ENCODE measurements at regions not wholly inside any gene's neighbourhood (a gene's known extent, or its start where the extent isn't known, plus 50 kb on each side); places are given as distances from the start of the nearest gene placed in this dataset.

- Histone ChIP-seq H3K27ac (peak overlapping the region in 1 of 2 donors; percentile 36), H3K9me3 (no peaks in the 10 kb centered on the region), H3K4me3 (no peak overlapping the region), H3K4me1 (peaks cover 36% of the 10 kb centered on the region), H3K36me3 (ENCODE audit: low read depth, missing control alignments) (no peaks in the 10 kb centered on the region), H3K27me3 (no peaks in the 10 kb centered on the region)
- no peak for DNase-seq
- WGBS, 2 donors, result 69 to 79% methylated on average over 3 of the region's 3 CpGs
- TF ChIP-seq POLR2A (IDR thresholded peaks at IDR 0.05), result no peak
- TF ChIP-seq CTCF (IDR thresholded peaks at IDR 0.05), result no peak
- intact Hi-C loops (cut with DNase I; ENCODE audit: low total_unique reads), result no loop called here
These were observed 112.9 kb upstream of the SOD1 start for GRCh38 chr21:31546443-31547170.

- Histone ChIP-seq H3K27ac (no peak overlapping the region), H3K4me3 (no peak overlapping the region), H3K27me3 (no peaks in the 10 kb centered on the region), H3K36me3 (ENCODE audit: low read depth, missing control alignments) (no peaks in the 10 kb centered on the region), H3K9me3 (no peaks in the 10 kb centered on the region), H3K4me1 (peaks cover 36% of the 10 kb centered on the region)
- intact Hi-C loops (cut with DNase I; ENCODE audit: low total_unique reads), result no loop called here
- no peak for DNase-seq
- no peak for TF ChIP-seq CTCF (IDR thresholded peaks at IDR 0.05)
- TF ChIP-seq POLR2A (IDR thresholded peaks at IDR 0.05), result no peak
- 77 to 87% methylated on average over 1 of the region's 1 CpG for WGBS, 2 donors
These were observed 114.5 kb upstream of the SOD1 start for GRCh38 chr21:31545036-31545435.

- 44 to 53% methylated on average over 16 of the region's 16 CpGs for WGBS, 2 donors
- Histone ChIP-seq H3K27me3 (no peaks in the 10 kb centered on the region), H3K4me3 (no peak overlapping the region), H3K27ac (peak overlapping the region; percentile 77 to 78), H3K9me3 (no peaks in the 10 kb centered on the region), H3K36me3 (ENCODE audit: low read depth, missing control alignments) (no peaks in the 10 kb centered on the region), H3K4me1 (peaks cover 36% of the 10 kb centered on the region)
- TF ChIP-seq CTCF (IDR thresholded peaks at IDR 0.05) (no peak), POLR2A (IDR thresholded peaks at IDR 0.05) (no peak)
- DNase-seq, result peak; percentile 96
- intact Hi-C loops (cut with DNase I; ENCODE audit: low total_unique reads), result no loop called here
These were observed 116.3 kb upstream of the SOD1 start for GRCh38 chr21:31543191-31543590.

GRCh38 chr21:31538816-31539215 lies 120.7 kb upstream of the SOD1 start:
- Histone ChIP-seq H3K4me3 (no peak overlapping the region), H3K9me3 (no peaks in the 10 kb centered on the region), H3K4me1 (peaks cover 17% of the 10 kb centered on the region), H3K27ac (no peak overlapping the region), H3K36me3 (ENCODE audit: low read depth, missing control alignments) (no peaks in the 10 kb centered on the region), H3K27me3 (no peaks in the 10 kb centered on the region)
- intact Hi-C loops (cut with DNase I; ENCODE audit: low total_unique reads), result no loop called here
- DNase-seq, result no peak
- TF ChIP-seq POLR2A (IDR thresholded peaks at IDR 0.05), result no peak
- TF ChIP-seq CTCF (IDR thresholded peaks at IDR 0.05), result no peak
- 76 to 77% methylated on average over 10 of the region's 10 CpGs for WGBS, 2 donors
